ENCODE measurements at regions not wholly inside any gene's neighbourhood (a gene's known extent, or its start where the extent isn't known, plus 50 kb on each side); places are given as distances from the start of the nearest gene placed in this dataset.
A peak's percentile ranks its signal among the peaks of the same experiment; 100 is the strongest.

DNA sequence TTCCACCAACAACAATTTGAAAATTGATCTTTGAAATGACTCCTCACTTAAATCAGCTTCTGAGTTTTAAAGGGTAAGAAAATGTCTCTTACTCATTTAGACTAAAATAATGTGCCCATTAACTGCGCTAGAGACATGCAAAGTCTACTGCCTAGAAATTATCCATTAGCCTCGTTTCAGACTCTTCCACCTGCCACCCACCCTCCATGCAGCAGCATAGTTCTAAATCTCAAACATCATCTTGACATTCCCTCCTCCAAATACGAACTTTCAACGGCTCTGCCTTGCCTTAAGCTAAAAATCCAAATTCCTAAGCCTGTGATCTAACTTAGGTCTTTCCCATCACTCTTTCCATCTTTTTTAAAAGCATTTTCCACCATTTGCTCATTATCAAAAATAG lies 66.6 kb upstream of the ST8SIA2 start:
- Mint-ChIP-seq H3K36me3 (ENCODE audit: low read depth) (no peaks in the 10 kb centered on the region), H3K9me3 (peaks cover 5% of the 10 kb centered on the region), H3K4me1 (peaks cover 35% of the 10 kb centered on the region), H3K4me3 (no peak overlapping the region), H3K27me3 (ENCODE audit: low read depth) (peaks cover 19% of the 10 kb centered on the region), H3K27ac (peak overlapping the region in 1 of 3 experiments; percentile 8)
- TF ChIP-seq, protein P1, sequence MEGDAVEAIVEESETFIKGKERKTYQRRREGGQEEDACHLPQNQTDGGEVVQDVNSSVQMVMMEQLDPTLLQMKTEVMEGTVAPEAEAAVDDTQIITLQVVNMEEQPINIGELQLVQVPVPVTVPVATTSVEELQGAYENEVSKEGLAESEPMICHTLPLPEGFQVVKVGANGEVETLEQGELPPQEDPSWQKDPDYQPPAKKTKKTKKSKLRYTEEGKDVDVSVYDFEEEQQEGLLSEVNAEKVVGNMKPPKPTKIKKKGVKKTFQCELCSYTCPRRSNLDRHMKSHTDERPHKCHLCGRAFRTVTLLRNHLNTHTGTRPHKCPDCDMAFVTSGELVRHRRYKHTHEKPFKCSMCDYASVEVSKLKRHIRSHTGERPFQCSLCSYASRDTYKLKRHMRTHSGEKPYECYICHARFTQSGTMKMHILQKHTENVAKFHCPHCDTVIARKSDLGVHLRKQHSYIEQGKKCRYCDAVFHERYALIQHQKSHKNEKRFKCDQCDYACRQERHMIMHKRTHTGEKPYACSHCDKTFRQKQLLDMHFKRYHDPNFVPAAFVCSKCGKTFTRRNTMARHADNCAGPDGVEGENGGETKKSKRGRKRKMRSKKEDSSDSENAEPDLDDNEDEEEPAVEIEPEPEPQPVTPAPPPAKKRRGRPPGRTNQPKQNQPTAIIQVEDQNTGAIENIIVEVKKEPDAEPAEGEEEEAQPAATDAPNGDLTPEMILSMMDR (IDR thresholded peaks at IDR 0.05; ENCODE audit: unreplicated experiment in 3 of 3) = no peak

DNA sequence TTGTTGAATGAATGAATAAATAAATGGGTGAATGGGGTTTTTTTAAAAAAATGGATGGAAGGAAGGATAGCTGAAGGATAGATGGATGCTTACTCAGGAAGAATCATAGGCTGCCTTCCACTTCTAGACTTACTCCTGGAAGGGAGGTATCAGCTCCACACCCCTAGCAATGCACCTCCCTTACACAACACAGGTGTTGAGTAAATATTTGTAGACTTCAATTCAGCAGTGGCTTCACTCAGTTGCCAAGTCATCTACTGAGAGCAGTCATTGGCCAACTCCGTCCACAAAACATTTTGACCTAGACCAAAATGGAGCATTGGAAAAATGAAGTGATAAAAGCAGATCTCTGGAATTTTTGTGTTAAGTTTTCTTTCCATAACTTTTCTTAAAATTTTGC lies 65.5 kb upstream of the ST8SIA2 start:
- Mint-ChIP-seq H3K4me1 (peaks cover 23% of the 10 kb centered on the region), H3K4me3 (no peak overlapping the region), H3K27ac (no peak overlapping the region), H3K9me3 (peaks cover 9% of the 10 kb centered on the region), H3K36me3 (ENCODE audit: low read depth) (no peaks in the 10 kb centered on the region), H3K27me3 (ENCODE audit: low read depth) (peaks cover 19% of the 10 kb centered on the region)
- TF ChIP-seq, protein P1 (IDR thresholded peaks at IDR 0.05; ENCODE audit: unreplicated experiment in 3 of 3) = no peak

DNA sequence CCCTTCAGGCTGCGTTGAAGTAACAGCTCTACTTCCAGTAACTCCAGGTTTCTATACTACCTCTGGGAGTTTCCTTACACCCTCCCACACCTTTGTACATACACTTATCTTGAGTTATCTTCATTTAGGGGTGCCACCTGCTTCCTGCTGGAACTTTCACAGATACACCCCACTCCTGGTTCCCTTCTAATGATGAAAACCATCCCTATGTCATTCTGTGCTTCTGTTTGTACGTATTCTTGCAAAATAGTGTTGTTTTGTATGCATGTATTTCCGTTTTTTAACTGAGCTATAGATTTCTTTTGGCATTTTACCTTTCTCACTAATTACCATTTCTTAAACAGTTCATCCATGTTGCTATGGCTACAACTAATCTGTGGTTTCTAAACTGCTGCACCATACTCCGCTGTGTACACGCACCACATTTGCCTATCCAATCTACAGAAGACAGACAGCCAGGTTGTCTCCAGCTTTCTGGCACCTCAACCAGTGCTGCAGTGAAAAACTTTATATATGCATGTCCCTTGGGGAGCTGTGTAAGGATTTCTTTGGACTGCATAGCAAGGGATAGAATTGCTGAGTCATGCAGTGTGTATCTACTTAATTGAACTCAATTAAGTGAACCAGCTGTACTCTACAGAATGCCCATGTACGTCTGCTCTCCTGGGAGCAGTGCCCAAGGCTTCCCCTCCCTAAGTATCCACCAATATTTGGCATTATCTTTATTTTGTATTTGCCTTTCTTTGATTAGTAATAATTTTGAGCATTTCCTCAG lies 61.4 kb upstream of the ST8SIA2 start:
- TF ChIP-seq, protein P1 (IDR thresholded peaks at IDR 0.05; ENCODE audit: unreplicated experiment in 3 of 3) = no peak
- peaks cover 7% of the 10 kb centered on the region for H3K9me3 Mint-ChIP-seq
- no peak overlapping the region for H3K4me3 Mint-ChIP-seq
- H3K27me3 Mint-ChIP-seq (ENCODE audit: low read depth) = peaks cover 19% of the 10 kb centered on the region
- peaks cover 6% of the 10 kb centered on the region for H3K4me1 Mint-ChIP-seq
- no peak overlapping the region for H3K27ac Mint-ChIP-seq
- H3K36me3 Mint-ChIP-seq (ENCODE audit: low read depth) = no peaks in the 10 kb centered on the region

DNA sequence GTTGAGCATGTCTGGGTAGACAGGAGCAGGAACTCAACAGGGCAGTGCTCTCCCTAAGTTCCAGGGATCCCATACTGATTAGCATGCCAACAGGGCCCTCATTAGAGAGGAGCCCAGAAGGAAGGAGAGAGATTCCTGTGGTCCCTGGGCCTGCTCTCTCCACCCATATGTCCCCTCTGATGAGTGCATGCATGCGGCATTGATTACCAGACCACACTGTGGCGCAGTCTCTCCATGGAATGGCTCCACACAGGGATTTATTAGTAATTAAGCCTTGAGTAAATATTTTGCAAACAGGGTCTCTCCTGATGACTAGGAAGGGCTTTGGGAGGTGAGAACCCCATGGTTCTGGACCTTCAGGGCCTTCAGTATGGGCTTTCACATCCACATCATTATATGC lies 60.0 kb upstream of the ST8SIA2 start:
- TF ChIP-seq, protein P1 (IDR thresholded peaks at IDR 0.05; ENCODE audit: unreplicated experiment in 3 of 3) = no peak
- Mint-ChIP-seq H3K27ac (no peak overlapping the region), H3K36me3 (ENCODE audit: low read depth) (no peaks in the 10 kb centered on the region), H3K27me3 (ENCODE audit: low read depth) (peaks cover 21% of the 10 kb centered on the region), H3K4me3 (no peak overlapping the region), H3K9me3 (peaks cover 6% of the 10 kb centered on the region), H3K4me1 (peaks cover 5% of the 10 kb centered on the region)

DNA sequence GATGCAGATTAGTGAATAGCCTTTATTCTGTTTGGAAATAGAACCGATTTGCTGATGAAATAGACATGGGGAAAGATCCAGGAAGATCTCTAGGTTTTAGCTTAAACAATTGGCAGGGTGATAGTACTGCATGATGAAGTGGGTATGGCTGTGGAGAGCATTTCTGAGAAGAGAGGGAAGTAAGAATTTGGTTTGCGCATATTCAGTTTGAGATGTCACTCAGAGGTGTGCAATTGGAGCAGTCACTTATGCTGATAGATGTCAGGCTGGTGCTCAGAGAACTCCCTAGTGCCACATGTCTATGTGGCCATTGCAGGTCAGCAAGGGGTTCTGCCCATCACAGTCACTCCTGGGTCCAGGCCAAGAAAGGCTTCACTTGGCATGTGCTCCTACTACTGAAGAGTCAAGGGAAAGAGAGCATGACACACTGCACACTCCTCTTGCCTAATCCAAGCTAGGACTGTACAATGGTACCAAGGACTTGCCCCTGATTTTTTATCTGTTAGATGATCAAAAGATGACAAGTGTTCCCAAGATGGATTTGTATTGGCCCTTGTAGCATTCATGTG lies 57.2 kb upstream of the ST8SIA2 start:
- Mint-ChIP-seq H3K27ac (no peak overlapping the region), H3K9me3 (peaks cover 6% of the 10 kb centered on the region), H3K36me3 (ENCODE audit: low read depth) (no peaks in the 10 kb centered on the region), H3K27me3 (ENCODE audit: low read depth) (peaks cover 18% of the 10 kb centered on the region), H3K4me3 (no peak overlapping the region), H3K4me1 (peaks cover 5% of the 10 kb centered on the region)
- TF ChIP-seq, protein P1 (IDR thresholded peaks at IDR 0.05; ENCODE audit: unreplicated experiment in 3 of 3) = no peak

DNA sequence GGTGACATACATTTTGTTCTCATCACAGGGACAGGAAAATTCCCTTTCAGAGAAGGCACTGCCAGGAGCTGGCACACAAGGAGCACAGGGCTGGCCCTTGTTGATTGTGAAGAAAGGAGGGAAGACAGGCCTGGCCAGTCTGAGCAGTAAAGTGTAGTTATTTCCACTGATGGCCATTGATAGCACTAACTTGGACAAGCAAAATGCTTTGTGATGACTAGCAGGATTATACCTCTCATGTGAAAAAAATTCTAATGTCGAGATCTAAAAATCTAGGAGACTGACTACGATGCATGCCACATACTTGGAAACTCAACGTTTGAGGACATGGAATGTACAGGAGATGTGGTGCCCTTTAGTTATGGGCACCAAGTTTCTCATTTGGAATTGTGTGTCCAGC lies 54.3 kb upstream of the ST8SIA2 start:
- TF ChIP-seq, protein P1 (IDR thresholded peaks at IDR 0.05; ENCODE audit: unreplicated experiment in 3 of 3) = no peak
- Mint-ChIP-seq H3K4me1 (peaks cover 5% of the 10 kb centered on the region), H3K27me3 (ENCODE audit: low read depth) (peaks cover 42% of the 10 kb centered on the region), H3K36me3 (ENCODE audit: low read depth) (no peaks in the 10 kb centered on the region), H3K4me3 (no peak overlapping the region), H3K27ac (no peak overlapping the region), H3K9me3 (no peaks in the 10 kb centered on the region)
